ENCODE measurements at regions not wholly inside any gene's neighbourhood (a gene's known extent, or its start where the extent isn't known, plus 50 kb on each side); places are given as distances from the start of the nearest gene placed in this dataset.

- Histone ChIP-seq H3K36me3 (ENCODE audit: insufficient read depth, low read length) (no peaks in the 10 kb centered on the region), H3K9ac (ENCODE audit: low read depth, low read length) (no peak overlapping the region; the same call in 1 of the 2 replicates)
Measured at GRCh38 chrX:87727620-87728019, 210.0 kb downstream of the KLHL4 start.

GRCh38 chrX:87728024-87728423 is 210.4 kb downstream of the KLHL4 start:
- Histone ChIP-seq H3K36me3 (ENCODE audit: insufficient read depth, low read length) (no peaks in the 10 kb centered on the region), H3K9me3 (ENCODE audit: control insufficient read depth, insufficient read depth, low read length) (peaks cover 6% of the 10 kb centered on the region; the same call in 1 of the 2 replicates), H3K9ac (ENCODE audit: low read depth, low read length) (peak overlapping the region; percentile 13; the same call in 1 of the 2 replicates), H3K4me1 (ENCODE audit: insufficient read depth, low read length) (no peaks in the 10 kb centered on the region)

More at GRCh38 chrX:87727620-87728019, 210.0 kb downstream of the KLHL4 start:
- Histone ChIP-seq H3K4me1 (ENCODE audit: insufficient read depth, low read length) (no peaks in the 10 kb centered on the region), H3K9me3 (ENCODE audit: control insufficient read depth, insufficient read depth, low read length) (peaks cover 6% of the 10 kb centered on the region; the same call in 1 of the 2 replicates)

- no peaks in the 10 kb centered on the region for H3K36me3 ChIP-seq (ENCODE audit: insufficient read depth, low read length)
- H3K9ac ChIP-seq (ENCODE audit: low read depth, low read length), result peak overlapping the region; percentile 13; the same call in 1 of the 2 replicates
- H3K9me3 ChIP-seq (ENCODE audit: control insufficient read depth, insufficient read depth, low read length), result peaks cover 6% of the 10 kb centered on the region; the same call in 1 of the 2 replicates
- no peaks in the 10 kb centered on the region for H3K4me1 ChIP-seq (ENCODE audit: insufficient read depth, low read length)
Measured at GRCh38 chrX:87728459-87728858, 210.9 kb downstream of the KLHL4 start.

GRCh38 chrX:87732133-87732532 is 214.5 kb downstream of the KLHL4 start:
- H3K9me3 ChIP-seq (ENCODE audit: control insufficient read depth, insufficient read depth, low read length), result no peaks in the 10 kb centered on the region; the same call in 1 of the 2 replicates
- H3K36me3 ChIP-seq (ENCODE audit: insufficient read depth, low read length), result no peaks in the 10 kb centered on the region
- no peaks in the 10 kb centered on the region for H3K4me1 ChIP-seq (ENCODE audit: insufficient read depth, low read length)
- no peak overlapping the region for H3K9ac ChIP-seq (ENCODE audit: low read depth, low read length)

GRCh38 chrX:87736576-87736975 is 219.0 kb downstream of the KLHL4 start:
- no peaks in the 10 kb centered on the region for H3K36me3 ChIP-seq (ENCODE audit: insufficient read depth, low read length)

GRCh38 chrX:87744391-87744790 is 226.8 kb downstream of the KLHL4 start:
- no peak overlapping the region for H3K9ac ChIP-seq (ENCODE audit: low read depth, low read length)
- H3K4me1 ChIP-seq (ENCODE audit: insufficient read depth, low read length), result no peaks in the 10 kb centered on the region
- no peaks in the 10 kb centered on the region for H3K36me3 ChIP-seq (ENCODE audit: insufficient read depth, low read length)
- H3K9me3 ChIP-seq (ENCODE audit: control insufficient read depth, insufficient read depth, low read length), result no peaks in the 10 kb centered on the region

More at GRCh38 chrX:87736576-87736975, 219.0 kb downstream of the KLHL4 start:
- no peaks in the 10 kb centered on the region for H3K4me1 ChIP-seq (ENCODE audit: insufficient read depth, low read length)
- H3K9ac ChIP-seq (ENCODE audit: low read depth, low read length), result no peak overlapping the region
- no peaks in the 10 kb centered on the region for H3K9me3 ChIP-seq (ENCODE audit: control insufficient read depth, insufficient read depth, low read length)

GRCh38 chrX:87755493-87755892 is 237.9 kb downstream of the KLHL4 start:
- Histone ChIP-seq H3K36me3 (ENCODE audit: insufficient read depth, low read length) (no peaks in the 10 kb centered on the region), H3K9ac (ENCODE audit: low read depth, low read length) (no peak overlapping the region), H3K4me1 (ENCODE audit: insufficient read depth, low read length) (peaks cover 7% of the 10 kb centered on the region)

GRCh38 chrX:87788976-87789375 is 271.4 kb downstream of the KLHL4 start:
- Histone ChIP-seq H3K36me3 (ENCODE audit: insufficient read depth, low read length) (no peaks in the 10 kb centered on the region), H3K9me3 (ENCODE audit: control insufficient read depth, insufficient read depth, low read length) (peaks cover 6% of the 10 kb centered on the region), H3K4me1 (ENCODE audit: insufficient read depth, low read length) (no peaks in the 10 kb centered on the region), H3K9ac (ENCODE audit: low read depth, low read length) (no peak overlapping the region)

More at GRCh38 chrX:87755493-87755892, 237.9 kb downstream of the KLHL4 start:
- H3K9me3 ChIP-seq (ENCODE audit: control insufficient read depth, insufficient read depth, low read length), result peaks cover 12% of the 10 kb centered on the region

- Histone ChIP-seq H3K9ac (ENCODE audit: low read depth, low read length) (no peak overlapping the region), H3K9me3 (ENCODE audit: control insufficient read depth, insufficient read depth, low read length) (no peaks in the 10 kb centered on the region), H3K36me3 (ENCODE audit: insufficient read depth, low read length) (no peaks in the 10 kb centered on the region), H3K4me1 (ENCODE audit: insufficient read depth, low read length) (peaks cover 5% of the 10 kb centered on the region; the same call in 1 of the 2 replicates)
Measured at GRCh38 chrX:87798039-87798438, 280.4 kb downstream of the KLHL4 start.

- Histone ChIP-seq H3K9me3 (ENCODE audit: control insufficient read depth, insufficient read depth, low read length) (no peaks in the 10 kb centered on the region), H3K4me1 (ENCODE audit: insufficient read depth, low read length) (peaks cover 9% of the 10 kb centered on the region), H3K36me3 (ENCODE audit: insufficient read depth, low read length) (no peaks in the 10 kb centered on the region), H3K9ac (ENCODE audit: low read depth, low read length) (no peak overlapping the region)
Measured at GRCh38 chrX:87805829-87806490, 288.4 kb downstream of the KLHL4 start.

GRCh38 chrX:87808576-87809243 is 291.1 kb downstream of the KLHL4 start:
- Histone ChIP-seq H3K9me3 (ENCODE audit: control insufficient read depth, insufficient read depth, low read length) (no peaks in the 10 kb centered on the region), H3K36me3 (ENCODE audit: insufficient read depth, low read length) (no peaks in the 10 kb centered on the region)

GRCh38 chrX:87813566-87813965 is 296.0 kb downstream of the KLHL4 start:
- H3K4me1 ChIP-seq (ENCODE audit: insufficient read depth, low read length), result 0 out of 2 replicates have a peak, but pooled peaks cover 11% of the 10 kb centered on the region
- H3K36me3 ChIP-seq (ENCODE audit: insufficient read depth, low read length), result no peaks in the 10 kb centered on the region
- no peaks in the 10 kb centered on the region for H3K9me3 ChIP-seq (ENCODE audit: control insufficient read depth, insufficient read depth, low read length)
- no peak overlapping the region for H3K9ac ChIP-seq (ENCODE audit: low read depth, low read length)

More at GRCh38 chrX:87808576-87809243, 291.1 kb downstream of the KLHL4 start:
- Histone ChIP-seq H3K9ac (ENCODE audit: low read depth, low read length) (no peak overlapping the region), H3K4me1 (ENCODE audit: insufficient read depth, low read length) (peaks cover 8% of the 10 kb centered on the region)

GRCh38 chrX:87846956-87847355 is 329.4 kb downstream of the KLHL4 start:
- H3K9me3 ChIP-seq (ENCODE audit: control insufficient read depth, insufficient read depth, low read length), result no peaks in the 10 kb centered on the region
- H3K36me3 ChIP-seq (ENCODE audit: insufficient read depth, low read length), result no peaks in the 10 kb centered on the region
- H3K4me1 ChIP-seq (ENCODE audit: insufficient read depth, low read length), result no peaks in the 10 kb centered on the region
- no peak overlapping the region for H3K9ac ChIP-seq (ENCODE audit: low read depth, low read length)

GRCh38 chrX:87873347-87873941 is 355.8 kb downstream of the KLHL4 start:
- Histone ChIP-seq H3K4me1 (ENCODE audit: insufficient read depth, low read length) (no peaks in the 10 kb centered on the region), H3K9me3 (ENCODE audit: control insufficient read depth, insufficient read depth, low read length) (no peaks in the 10 kb centered on the region), H3K9ac (ENCODE audit: low read depth, low read length) (no peak overlapping the region), H3K36me3 (ENCODE audit: insufficient read depth, low read length) (no peaks in the 10 kb centered on the region)
